ENCODE measurements at regions not wholly inside any gene's neighbourhood (a gene's known extent, or its start where the extent isn't known, plus 50 kb on each side); places are given as distances from the start of the nearest gene placed in this dataset.

- TF ChIP-seq CTCF (IDR thresholded peaks at IDR 0.05) (no peak), POLR2AphosphoS5 (IDR thresholded peaks at IDR 0.05) (no peak)
Measured at GRCh38 chr2:84085562-84085961, 373.5 kb downstream of the SUCLG1 start.

Measured in upper lobe of left lung (tissue), 4 donors.